ENCODE measurements at regions not wholly inside any gene's neighbourhood (a gene's known extent, or its start where the extent isn't known, plus 50 kb on each side); places are given as distances from the start of the nearest gene placed in this dataset.

GRCh38 chr11:134522782-134523570 lies 110.9 kb upstream of the B3GAT1 start:
- no peak for DNase-seq

GRCh38 chr11:134521452-134522289 lies 109.6 kb upstream of the B3GAT1 start:
- DNase-seq, result no peak

GRCh38 chr11:134521001-134521400 lies 109.0 kb upstream of the B3GAT1 start:
- DNase-seq, result no peak

- peak; percentile 14 for DNase-seq
Measured at GRCh38 chr11:134519788-134520187, 107.7 kb upstream of the B3GAT1 start.

- peak; percentile 46 for DNase-seq
Measured at GRCh38 chr11:134519390-134519750, 107.3 kb upstream of the B3GAT1 start.

DNA sequence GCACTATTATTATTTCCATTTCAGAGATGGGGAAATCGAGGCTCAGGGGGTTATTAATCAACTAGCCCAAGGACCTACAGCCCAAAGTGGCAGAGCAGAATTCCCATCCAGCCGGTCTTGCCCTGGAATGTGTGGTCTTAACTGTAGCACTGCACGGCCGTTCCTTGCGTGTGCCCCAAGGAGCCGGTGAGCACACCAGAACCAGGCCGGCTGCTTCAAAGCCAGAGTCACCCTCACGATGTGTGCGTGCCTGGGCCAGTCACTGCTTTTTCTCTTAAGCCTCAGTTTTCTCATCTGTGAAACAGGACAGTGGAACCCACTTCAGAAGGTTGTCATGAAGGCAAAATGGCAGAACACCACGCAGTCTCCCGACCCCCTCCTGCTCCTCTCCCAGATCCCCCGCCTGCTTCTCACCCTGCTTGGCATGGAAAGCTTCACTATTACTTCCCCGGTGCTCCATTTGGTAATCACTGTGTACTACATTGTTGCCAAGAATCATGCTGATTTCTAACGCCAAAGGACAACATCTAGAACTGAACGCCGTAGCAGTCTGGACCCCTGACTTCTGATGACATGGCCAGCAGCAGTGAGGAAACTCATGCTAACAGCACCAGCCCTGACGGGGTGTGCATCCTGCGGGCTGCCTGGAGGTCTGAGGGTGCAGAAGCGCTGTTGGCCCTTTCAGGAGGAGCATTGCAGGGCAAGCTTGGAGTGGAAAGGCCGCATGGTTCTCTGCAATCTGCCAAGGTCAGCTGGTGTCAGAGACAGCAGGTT lies 106.8 kb upstream of the B3GAT1 start:
- peak; percentile 30 for DNase-seq

- DNase-seq, result peak; percentile 38
Measured at GRCh38 chr11:134517621-134518293, 105.7 kb upstream of the B3GAT1 start.

DNA sequence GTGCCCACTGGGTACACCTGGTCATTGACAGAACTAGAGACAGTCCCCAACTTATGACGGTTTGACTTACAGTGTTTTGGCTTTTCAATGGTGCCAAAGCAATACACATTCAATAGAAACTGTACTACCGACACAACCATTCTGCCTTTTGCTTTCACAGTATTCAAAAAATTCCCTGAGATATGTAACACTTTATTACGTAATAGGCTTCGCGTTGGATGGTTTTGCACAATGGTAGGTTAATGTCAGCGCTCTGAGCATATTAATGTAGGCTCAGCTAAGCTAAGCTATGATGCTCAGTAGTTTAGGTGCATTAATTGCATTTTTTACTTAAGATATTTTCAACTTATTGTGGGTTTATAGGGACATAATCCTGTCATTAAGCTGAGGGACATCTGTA lies 105.1 kb upstream of the B3GAT1 start:
- DNase-seq, result no peak

DNA sequence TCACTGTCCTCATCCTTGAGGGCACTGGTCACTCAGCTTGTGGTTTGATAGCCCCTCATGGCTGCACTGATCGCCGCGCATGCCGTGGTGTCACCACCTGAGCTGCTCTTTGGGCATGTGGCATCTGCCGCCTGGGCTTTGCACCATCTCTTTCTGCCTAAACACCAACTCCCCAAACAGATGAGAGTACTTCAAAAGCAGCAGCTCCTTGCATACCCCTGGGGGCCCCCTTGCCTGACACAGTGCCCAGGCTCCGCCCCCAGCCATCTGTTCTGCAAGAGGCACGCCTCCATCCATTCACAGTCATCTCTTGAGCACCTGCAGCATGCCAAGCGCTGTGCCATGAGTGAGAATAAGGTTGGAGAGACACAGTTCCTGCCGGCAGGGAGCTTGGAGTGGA lies 104.5 kb upstream of the B3GAT1 start:
- peak; percentile 34 for DNase-seq

DNA sequence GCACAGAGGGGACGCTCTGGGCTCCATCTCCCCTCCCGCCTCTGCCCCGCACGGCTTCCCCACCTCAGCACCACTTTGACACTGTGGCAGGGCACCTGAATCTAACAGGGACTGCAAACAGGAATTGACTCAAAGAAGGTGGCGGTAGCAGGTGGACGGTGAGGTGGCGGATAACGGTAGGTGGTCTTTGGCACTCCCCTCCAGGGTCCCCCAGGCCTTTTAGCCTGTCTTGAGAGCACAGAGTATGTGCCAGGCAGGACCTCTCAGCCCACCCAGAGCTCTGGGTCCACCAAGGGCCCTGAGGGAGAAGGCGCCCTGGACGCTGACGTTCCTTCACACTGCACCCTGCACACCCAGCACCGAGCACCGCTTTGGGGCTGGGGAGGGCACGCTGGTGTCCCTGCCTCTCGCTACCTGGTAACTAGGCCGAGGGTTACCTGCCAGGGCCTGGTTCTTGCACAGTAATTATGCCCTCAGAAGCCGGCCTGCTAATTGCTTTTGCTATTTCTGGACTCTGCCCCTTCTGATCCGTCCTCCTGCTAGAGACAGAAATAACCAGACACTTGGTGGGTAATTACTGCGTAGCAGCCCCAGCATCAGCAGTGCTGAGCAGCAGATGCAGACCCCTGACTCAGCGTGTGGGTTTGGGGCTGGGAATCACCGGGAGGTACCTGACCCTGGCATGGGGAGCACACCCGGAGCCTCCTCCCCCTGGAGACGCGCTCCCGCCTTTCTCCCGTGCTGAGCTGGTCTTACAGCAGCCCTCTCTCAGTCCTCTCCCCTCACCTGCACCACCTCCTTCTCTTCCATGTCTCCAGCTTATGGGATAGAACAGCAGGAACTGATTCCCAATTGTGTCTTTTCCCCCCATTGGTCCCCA lies 103.3 kb upstream of the B3GAT1 start:
- peak; percentile 47 for DNase-seq

DNA sequence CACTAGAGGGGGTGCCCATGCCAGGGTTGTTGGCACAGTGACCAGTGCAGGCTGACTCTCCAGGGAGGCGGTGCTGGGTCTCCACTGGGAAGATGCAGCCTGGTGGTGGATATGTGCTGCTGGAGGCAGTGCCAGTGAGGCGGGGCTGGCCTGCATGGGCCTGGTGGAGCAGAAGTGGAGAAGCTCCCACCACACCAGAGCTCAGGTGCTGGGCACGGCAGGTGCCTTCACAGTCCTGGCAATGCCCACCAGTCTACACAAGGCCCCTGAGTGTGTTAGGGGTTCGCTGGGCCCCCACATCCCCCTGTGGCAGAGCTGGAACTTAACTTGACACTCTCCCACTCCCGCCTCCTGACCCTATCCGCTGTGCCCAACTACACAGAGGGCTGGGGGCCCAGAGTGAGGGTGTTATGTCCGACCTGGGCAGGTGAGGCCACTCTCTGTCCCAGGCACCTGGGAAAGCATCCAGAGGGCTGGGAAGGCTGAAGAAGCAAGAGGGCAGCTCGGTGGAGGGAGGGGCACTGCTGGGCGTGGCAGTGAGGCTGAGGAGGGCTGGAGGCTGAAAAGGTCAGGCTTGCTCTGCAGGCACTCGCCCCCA lies 102.4 kb upstream of the B3GAT1 start:
- peak; percentile 50 for DNase-seq

DNA sequence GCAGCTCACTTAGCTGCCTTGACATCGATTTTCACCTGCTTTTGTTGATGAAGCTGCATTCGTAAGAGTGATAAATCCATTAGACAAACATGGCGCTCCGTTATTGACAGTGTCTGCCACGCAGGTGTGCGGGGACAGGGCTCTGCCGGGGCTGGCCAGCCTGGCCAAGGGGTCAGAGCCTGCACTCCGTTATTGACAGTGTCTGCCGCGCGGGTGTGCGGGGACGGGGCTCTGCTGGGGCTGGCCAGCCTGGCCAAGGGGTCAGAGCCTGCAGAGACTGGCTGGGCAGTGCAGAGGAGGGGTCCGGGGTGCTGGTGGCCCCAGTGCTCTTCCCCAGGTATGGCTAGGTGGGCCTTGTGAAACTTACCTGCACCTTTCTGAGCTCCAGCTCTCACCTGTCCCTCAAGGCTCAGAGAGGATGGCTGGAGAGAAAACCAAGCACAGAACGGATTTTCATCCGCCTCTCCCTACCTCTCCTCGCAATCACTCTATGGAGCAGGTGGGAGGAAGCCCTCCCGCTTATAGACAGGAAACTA lies 101.6 kb upstream of the B3GAT1 start:
- peak; percentile 27 for DNase-seq

DNA sequence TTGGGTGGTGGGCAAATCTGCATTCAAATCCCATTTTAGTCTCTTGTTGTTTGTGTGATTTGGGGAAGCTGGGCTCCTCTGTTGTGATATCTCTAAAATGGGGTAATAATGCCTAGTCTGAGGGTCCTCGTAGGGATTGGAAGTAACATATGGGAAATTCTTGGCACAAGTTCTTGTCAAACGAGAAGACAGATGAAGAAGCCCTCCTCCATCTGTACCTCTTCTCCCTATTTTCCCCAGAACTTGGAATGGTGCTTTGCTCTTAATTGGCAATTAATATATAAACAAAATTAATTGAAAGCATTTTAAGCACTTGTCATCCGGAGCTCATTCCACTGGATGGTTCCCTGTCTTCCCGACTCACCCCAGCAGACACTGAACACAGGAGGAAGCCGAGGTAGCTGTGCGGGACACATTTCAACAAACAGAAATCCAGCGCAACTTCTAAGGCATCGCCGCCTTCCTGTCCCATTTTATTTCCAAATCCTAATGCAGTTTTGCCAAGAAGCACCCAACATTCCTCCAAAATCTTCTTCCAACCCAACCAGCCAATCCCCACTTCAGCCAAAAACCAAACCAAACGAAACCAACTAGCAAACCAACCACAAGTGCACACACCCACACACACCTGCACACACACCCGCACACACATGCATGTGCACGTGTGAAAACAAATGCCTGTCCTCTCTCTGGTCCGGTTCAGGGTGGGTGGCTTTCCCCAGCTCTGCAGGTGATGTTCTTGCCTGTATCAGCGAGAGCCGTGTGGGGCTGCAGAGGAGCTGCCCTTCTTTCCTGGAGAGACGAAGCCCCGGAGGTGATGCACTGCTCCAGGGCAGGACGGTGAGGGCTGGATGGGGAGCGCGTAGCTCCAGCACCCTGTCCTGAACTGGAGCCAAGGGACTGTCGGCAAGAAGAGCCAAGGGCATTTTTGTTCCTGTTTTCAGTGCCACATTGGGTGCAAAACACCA lies 100.8 kb upstream of the B3GAT1 start:
- DNase-seq, result peak; percentile 39

DNA sequence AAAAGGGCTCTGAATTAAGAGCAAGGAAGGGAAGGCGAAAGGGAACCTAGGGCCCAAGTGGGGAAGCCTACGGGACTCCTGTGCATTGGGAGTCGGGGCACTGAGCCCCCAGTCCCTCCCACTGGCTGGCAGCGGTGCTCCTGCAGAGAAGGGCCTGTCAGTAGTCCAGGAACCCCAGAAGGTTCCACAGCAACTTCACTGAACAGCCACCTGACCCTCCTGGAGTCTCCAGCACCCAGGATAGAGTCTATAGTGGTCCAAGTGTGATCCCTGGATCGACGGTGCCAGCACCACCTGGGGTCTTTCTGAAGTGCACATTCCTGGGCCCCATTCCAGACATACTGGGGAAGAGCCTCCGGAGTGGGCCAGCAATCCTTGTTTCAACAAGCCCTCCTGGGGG lies 100.0 kb upstream of the B3GAT1 start:
- peak; percentile 48 for DNase-seq

DNA sequence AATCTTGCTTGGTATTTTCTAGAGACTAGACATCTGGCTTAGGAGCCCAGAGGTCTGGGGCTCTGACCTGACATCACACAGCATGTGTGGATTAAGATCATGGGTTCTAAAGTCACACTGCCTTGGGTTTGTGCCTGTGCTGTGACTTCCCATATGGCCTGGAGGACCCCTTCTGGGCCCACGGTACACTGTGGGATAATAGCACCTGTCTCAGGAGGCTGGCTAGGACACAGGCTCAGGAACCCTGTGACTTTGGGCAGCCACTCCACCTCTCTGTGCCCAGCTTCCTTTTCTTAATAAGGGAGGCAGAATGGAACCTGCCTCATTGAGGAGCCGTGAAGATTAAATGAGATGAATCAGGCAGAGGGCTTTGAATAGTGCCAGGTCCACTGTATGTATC lies 99.2 kb upstream of the B3GAT1 start:
- peak; percentile 33 for DNase-seq

GRCh38 chr11:134510233-134511040 lies 98.4 kb upstream of the B3GAT1 start:
- DNase-seq, result peak; percentile 55

GRCh38 chr11:134509381-134510232 lies 97.6 kb upstream of the B3GAT1 start:
- DNase-seq, result peak; percentile 50
